ENCODE measurements at regions not wholly inside any gene's neighbourhood (a gene's known extent, or its start where the extent isn't known, plus 50 kb on each side); places are given as distances from the start of the nearest gene placed in this dataset.
A peak's percentile ranks its signal among the peaks of the same experiment; 100 is the strongest.

DNA sequence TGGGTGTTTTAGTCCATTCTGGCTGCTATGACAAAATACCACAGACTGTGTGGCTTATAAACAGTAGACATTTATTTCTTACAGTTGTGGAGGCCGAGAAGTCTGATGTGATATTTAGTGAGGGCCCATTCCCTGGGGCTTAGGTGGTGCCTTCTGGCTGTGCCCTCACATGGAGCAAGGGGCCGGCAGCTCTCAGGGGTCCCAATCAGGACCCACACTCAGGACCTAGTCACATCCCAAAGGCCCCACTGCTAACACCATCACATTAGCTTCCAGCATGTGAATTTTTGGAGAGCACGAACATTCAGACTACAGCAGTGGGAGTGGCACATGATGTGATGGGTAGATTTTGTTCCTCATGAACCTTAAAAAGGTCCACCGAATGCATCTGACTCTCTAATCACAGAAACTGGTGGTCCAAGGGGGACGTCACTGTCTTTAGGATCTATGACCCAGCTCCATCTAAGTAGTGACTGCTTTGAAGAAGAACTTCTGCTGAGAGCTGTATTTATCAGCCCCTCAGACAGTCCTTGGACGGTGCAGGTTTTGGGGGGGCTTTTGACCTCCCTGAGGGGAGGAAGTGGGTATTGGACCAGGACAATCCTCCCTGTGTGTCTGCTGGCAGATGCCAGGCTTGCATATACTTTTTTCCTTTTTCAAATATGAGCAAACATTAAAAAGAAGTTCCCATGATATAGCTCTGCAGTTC, 154.5 kb upstream of the ZNF32 start:
- H3K9me3 Mint-ChIP-seq: no peaks in the 10 kb centered on the region
- no peak for DNase-seq
- H3K36me3 Mint-ChIP-seq (ENCODE audit: low read depth): no peaks in the 10 kb centered on the region
- peaks cover 22% of the 10 kb centered on the region for H3K4me1 Mint-ChIP-seq (ENCODE audit: low read depth)
- H3K4me3 Mint-ChIP-seq: no peak overlapping the region
- H3K27ac Mint-ChIP-seq: no peak overlapping the region
- no peaks in the 10 kb centered on the region for H3K27me3 Mint-ChIP-seq

DNA sequence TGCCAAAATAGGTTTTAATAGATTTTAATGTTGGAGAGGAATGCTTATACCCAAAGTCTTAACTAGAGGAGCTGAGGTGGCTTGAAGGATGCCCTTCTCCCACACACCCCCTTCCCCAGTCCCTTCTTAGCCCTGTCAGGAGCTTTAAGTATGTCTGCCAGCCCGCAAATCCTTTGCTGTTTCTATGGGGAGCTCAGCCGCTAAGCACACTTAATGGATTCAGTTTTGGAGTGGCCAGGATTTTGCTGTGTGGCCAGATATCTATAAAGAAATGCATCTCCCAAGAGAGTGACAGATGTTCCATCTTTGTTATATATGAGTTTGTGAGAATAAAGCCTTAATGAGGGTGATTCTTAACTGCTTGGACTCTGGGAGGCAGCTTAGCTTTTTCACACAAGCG, 152.9 kb upstream of the ZNF32 start:
- peaks cover 9% of the 10 kb centered on the region for H3K4me1 Mint-ChIP-seq (ENCODE audit: low read depth)
- H3K27me3 Mint-ChIP-seq: no peaks in the 10 kb centered on the region
- H3K36me3 Mint-ChIP-seq (ENCODE audit: low read depth): no peaks in the 10 kb centered on the region
- DNase-seq: no peak
- H3K27ac Mint-ChIP-seq: no peak overlapping the region
- no peak overlapping the region for H3K4me3 Mint-ChIP-seq
- H3K9me3 Mint-ChIP-seq: no peaks in the 10 kb centered on the region

GRCh38 chr10:43801140-43801539, 152.5 kb upstream of the ZNF32 start:
- H3K27ac Mint-ChIP-seq: no peak overlapping the region

GRCh38 chr10:43796781-43797180, 148.1 kb upstream of the ZNF32 start:
- Mint-ChIP-seq H3K27ac (no peak overlapping the region), H3K36me3 (ENCODE audit: low read depth) (no peaks in the 10 kb centered on the region), H3K4me1 (ENCODE audit: low read depth) (peaks cover 6% of the 10 kb centered on the region), H3K4me3 (no peak overlapping the region), H3K27me3 (no peaks in the 10 kb centered on the region), H3K9me3 (no peaks in the 10 kb centered on the region)
- DNase-seq: no peak

More at GRCh38 chr10:43801140-43801539, 152.5 kb upstream of the ZNF32 start:
- Mint-ChIP-seq H3K9me3 (no peaks in the 10 kb centered on the region), H3K36me3 (ENCODE audit: low read depth) (no peaks in the 10 kb centered on the region), H3K27me3 (no peaks in the 10 kb centered on the region), H3K4me3 (no peak overlapping the region), H3K4me1 (ENCODE audit: low read depth) (peaks cover 8% of the 10 kb centered on the region)
- no peak for DNase-seq

- Mint-ChIP-seq H3K4me3 (no peak overlapping the region), H3K36me3 (ENCODE audit: low read depth) (no peaks in the 10 kb centered on the region), H3K4me1 (ENCODE audit: low read depth) (no peaks in the 10 kb centered on the region), H3K27me3 (no peaks in the 10 kb centered on the region), H3K9me3 (no peaks in the 10 kb centered on the region), H3K27ac (no peak overlapping the region)
- DNase-seq: no peak
Observed at GRCh38 chr10:43795639-43796038, 147.0 kb upstream of the ZNF32 start.

DNA sequence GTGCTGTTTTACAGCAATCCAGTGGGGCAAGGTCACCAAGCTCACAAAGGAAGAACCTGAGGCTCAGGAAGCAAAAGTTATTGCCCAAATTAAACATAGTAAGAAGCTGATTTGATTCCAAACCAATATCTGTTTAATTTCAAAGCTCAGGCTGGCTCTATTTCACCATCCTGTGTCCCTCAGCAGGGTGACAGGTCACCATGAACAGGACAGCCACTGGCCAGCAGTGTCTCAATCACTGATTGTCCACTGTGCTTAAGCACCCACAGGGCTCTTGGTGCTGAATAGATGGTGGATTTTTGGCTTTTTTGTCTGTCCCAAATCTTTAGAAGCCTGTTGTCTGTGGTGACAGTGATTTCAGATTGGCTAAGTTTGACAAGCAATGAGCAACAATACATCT, 146.4 kb upstream of the ZNF32 start:
- Mint-ChIP-seq H3K4me3 (no peak overlapping the region), H3K36me3 (ENCODE audit: low read depth) (no peaks in the 10 kb centered on the region), H3K4me1 (ENCODE audit: low read depth) (no peaks in the 10 kb centered on the region), H3K27ac (no peak overlapping the region), H3K9me3 (no peaks in the 10 kb centered on the region), H3K27me3 (no peaks in the 10 kb centered on the region)
- no peak for DNase-seq

GRCh38 chr10:43794181-43794815, 145.6 kb upstream of the ZNF32 start:
- Mint-ChIP-seq H3K36me3 (ENCODE audit: low read depth) (no peaks in the 10 kb centered on the region), H3K4me1 (ENCODE audit: low read depth) (no peaks in the 10 kb centered on the region), H3K27ac (no peak overlapping the region), H3K27me3 (no peaks in the 10 kb centered on the region), H3K4me3 (no peak overlapping the region), H3K9me3 (no peaks in the 10 kb centered on the region)
- DNase-seq: no peak

DNA sequence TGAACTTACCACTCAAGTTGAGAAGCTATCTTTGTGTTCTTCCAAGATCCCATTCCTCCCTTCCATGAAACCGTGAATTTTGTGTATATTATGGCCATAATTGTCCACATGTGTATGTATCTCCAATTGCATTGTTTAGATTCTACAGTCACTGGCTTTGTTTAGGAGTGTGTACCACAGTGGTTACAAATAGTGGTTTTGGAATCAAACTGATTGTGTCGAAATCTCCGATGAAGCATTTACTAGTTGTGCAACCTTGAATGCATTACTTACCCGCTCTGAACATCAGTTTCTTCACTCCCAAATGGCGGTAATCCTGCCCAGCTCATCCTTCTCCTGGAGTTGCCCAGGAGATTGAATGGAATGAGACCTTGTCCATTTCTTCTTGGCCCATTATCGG, 145.0 kb upstream of the ZNF32 start:
- Mint-ChIP-seq H3K36me3 (ENCODE audit: low read depth) (no peaks in the 10 kb centered on the region), H3K27me3 (no peaks in the 10 kb centered on the region), H3K27ac (no peak overlapping the region), H3K4me3 (no peak overlapping the region), H3K9me3 (no peaks in the 10 kb centered on the region), H3K4me1 (ENCODE audit: low read depth) (no peaks in the 10 kb centered on the region)
- DNase-seq: no peak

GRCh38 chr10:43790147-43790546, 141.5 kb upstream of the ZNF32 start:
- no peaks in the 10 kb centered on the region for H3K9me3 Mint-ChIP-seq
- H3K27me3 Mint-ChIP-seq: no peaks in the 10 kb centered on the region
- H3K36me3 Mint-ChIP-seq (ENCODE audit: low read depth): no peaks in the 10 kb centered on the region
- H3K4me1 Mint-ChIP-seq (ENCODE audit: low read depth): no peaks in the 10 kb centered on the region
- DNase-seq: no peak
- no peak overlapping the region for H3K27ac Mint-ChIP-seq
- H3K4me3 Mint-ChIP-seq: no peak overlapping the region

DNA sequence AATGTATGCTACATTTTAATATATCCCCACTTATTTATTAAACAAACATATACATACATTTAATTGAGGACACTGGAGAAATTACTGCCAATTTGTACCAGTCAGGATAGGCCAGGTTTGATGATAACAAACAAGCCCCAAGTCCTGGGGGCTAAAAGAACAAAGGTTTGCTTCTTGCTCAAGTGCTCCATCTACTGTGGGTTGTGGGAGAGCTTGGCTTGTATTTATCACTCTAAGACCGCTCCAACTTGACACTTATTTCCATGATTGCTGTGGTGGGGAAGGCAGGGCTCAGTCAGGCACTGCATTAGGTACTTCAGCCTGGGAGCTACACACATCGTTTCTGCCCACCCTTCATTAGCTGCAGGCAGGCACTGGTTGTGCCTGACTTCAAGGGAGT, 136.6 kb upstream of the ZNF32 start:
- Mint-ChIP-seq H3K9me3 (no peaks in the 10 kb centered on the region), H3K36me3 (ENCODE audit: low read depth) (no peaks in the 10 kb centered on the region), H3K27ac (no peak overlapping the region), H3K27me3 (no peaks in the 10 kb centered on the region), H3K4me3 (no peak overlapping the region), H3K4me1 (ENCODE audit: low read depth) (peaks cover 18% of the 10 kb centered on the region)
- DNase-seq: no peak

DNA sequence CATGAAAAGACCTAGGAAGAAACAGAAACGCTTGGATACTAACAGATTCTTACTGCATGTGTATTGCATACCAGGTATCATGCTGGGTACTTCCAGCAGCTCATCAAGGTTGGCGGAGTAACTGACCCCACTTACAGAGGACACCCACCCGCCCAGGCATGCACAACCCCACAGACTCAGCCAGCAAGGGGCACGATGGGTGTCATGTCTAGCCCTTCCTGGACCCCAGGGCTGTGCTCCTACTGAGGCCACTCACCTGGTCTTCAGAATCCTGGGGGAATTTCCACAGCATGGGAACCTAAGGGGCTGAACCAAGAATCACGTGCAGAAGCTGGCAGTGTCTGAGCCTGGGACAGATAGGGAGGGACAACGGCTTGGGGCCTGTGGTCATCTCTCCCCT, 134.1 kb upstream of the ZNF32 start:
- Mint-ChIP-seq H3K9me3 (no peaks in the 10 kb centered on the region), H3K27me3 (no peaks in the 10 kb centered on the region), H3K27ac (no peak overlapping the region), H3K36me3 (ENCODE audit: low read depth) (no peaks in the 10 kb centered on the region), H3K4me1 (ENCODE audit: low read depth) (peaks cover 27% of the 10 kb centered on the region), H3K4me3 (no peak overlapping the region)
- no peak for DNase-seq

GRCh38 chr10:43781480-43782361, 133.0 kb upstream of the ZNF32 start:
- no peaks in the 10 kb centered on the region for H3K27me3 Mint-ChIP-seq
- peak overlapping the region; percentile 71 for H3K27ac Mint-ChIP-seq
- H3K4me1 Mint-ChIP-seq (ENCODE audit: low read depth): peaks cover 27% of the 10 kb centered on the region
- peak overlapping the region; percentile 19 for H3K4me3 Mint-ChIP-seq
- H3K36me3 Mint-ChIP-seq (ENCODE audit: low read depth): no peaks in the 10 kb centered on the region
- H3K9me3 Mint-ChIP-seq: no peaks in the 10 kb centered on the region
- DNase-seq: peak; percentile 58

GRCh38 chr10:43778571-43778970, 129.9 kb upstream of the ZNF32 start:
- Mint-ChIP-seq H3K4me1 (ENCODE audit: low read depth) (peaks cover 27% of the 10 kb centered on the region), H3K36me3 (ENCODE audit: low read depth) (no peaks in the 10 kb centered on the region), H3K27me3 (peaks cover 9% of the 10 kb centered on the region), H3K27ac (no peak overlapping the region), H3K9me3 (no peaks in the 10 kb centered on the region), H3K4me3 (no peak overlapping the region)
- DNase-seq: no peak

GRCh38 chr10:43775384-43775783, 126.7 kb upstream of the ZNF32 start:
- Mint-ChIP-seq H3K36me3 (ENCODE audit: low read depth) (no peaks in the 10 kb centered on the region), H3K27me3 (peaks cover 13% of the 10 kb centered on the region), H3K4me3 (no peak overlapping the region), H3K4me1 (ENCODE audit: low read depth) (peaks cover 9% of the 10 kb centered on the region), H3K9me3 (peaks cover 6% of the 10 kb centered on the region), H3K27ac (no peak overlapping the region)
- no peak for DNase-seq
